Lung (tissue), 11 donors: ENCODE measurements at regions not wholly inside any gene's neighbourhood (a gene's known extent, or its start where the extent isn't known, plus 50 kb on each side); places are given as distances from the start of the nearest gene placed in this dataset.

ENCODE experiments used
- ATAC-seq: fragments of 200-7000 bp; cut with Tn5 transposase; one replicate; pipeline ENCODE4 v1.9.1; 2020; ENCODE audit warnings: moderate number of reproducible peaks; ENCODE audit not compliant: insufficient read depth, low FRiP score
- DNase-seq, 3 donors: peaks; one replicate each; pipeline ENCODE4 v3.0.0-alpha.2; 2013 to 2017
- H3K27ac ChIP-seq, 2 donors: one replicate each; pipeline ENCODE4 v1.5.1; 2013; ENCODE audit warnings: mild to moderate bottlenecking in 2 of 2, moderate library complexity in 2 of 2, control low read depth in 1 of 2, inconsistent platforms in 1 of 2, low read depth in 1 of 2, low read length in 1 of 2
- H3K27me3 ChIP-seq, 3 donors: one replicate each; pipeline ENCODE4 v1.5.1; 2013; ENCODE audit warnings: low read length in 2 of 3; ENCODE audit not compliant: control insufficient read depth in 3 of 3, insufficient read depth in 3 of 3
- H3K36me3 ChIP-seq, 4 donors: one replicate each; pipeline ENCODE4 v1.5.1; 2013; ENCODE audit warnings: low read length in 4 of 4, mild to moderate bottlenecking in 1 of 4, moderate library complexity in 1 of 4; ENCODE audit not compliant: control insufficient read depth in 4 of 4, insufficient read depth in 4 of 4
- H3K4me1 ChIP-seq, 5 donors: one replicate each; pipeline ENCODE4 v1.5.1; 2013; ENCODE audit warnings: low read length in 5 of 5, mild to moderate bottlenecking in 2 of 5, moderate library complexity in 1 of 5; ENCODE audit not compliant: control insufficient read depth in 5 of 5, insufficient read depth in 5 of 5
- H3K4me3 ChIP-seq: one replicate; pipeline ENCODE4 v1.5.1; 2013; ENCODE audit warnings: mild to moderate bottlenecking, control low read depth, moderate library complexity
- H3K9ac ChIP-seq, 2 donors: one replicate each; pipeline ENCODE4 v1.5.1; 2013; ENCODE audit warnings: low read length in 2 of 2, control low read depth in 1 of 2; ENCODE audit not compliant: insufficient read depth in 1 of 2
- H3K9me3 ChIP-seq, 4 donors: one replicate each; pipeline ENCODE4 v1.5.1; 2013; ENCODE audit warnings: low read length in 3 of 4, mild to moderate bottlenecking in 1 of 4, moderate library complexity in 1 of 4; ENCODE audit not compliant: control insufficient read depth in 4 of 4, insufficient read depth in 3 of 4
- WGBS, 2 donors: extraction: QIAGEN DNeasy Blood & Tissue Kit; methylation state at CpG; one replicate each; pipeline ENCODE4 v1.1.7; 2013; 5-methylcytosine and 5-hydroxymethylcytosine counted together
- TF ChIP-seq, protein P1 (sequence below): IDR thresholded peaks from 2 replicates; pipeline ENCODE4 v1.5.1; 2012; ENCODE audit warnings: mild to moderate bottlenecking; ENCODE audit errors: control extremely low read depth, extremely low read depth
- donor health status: control.
- donor health status: control.
- donor health status: Bipolar disorder and iron deficiency.
- donor health status: healthy.
- donor health status: DM: yes; HTN: yes; CAD: no.

DNA sequence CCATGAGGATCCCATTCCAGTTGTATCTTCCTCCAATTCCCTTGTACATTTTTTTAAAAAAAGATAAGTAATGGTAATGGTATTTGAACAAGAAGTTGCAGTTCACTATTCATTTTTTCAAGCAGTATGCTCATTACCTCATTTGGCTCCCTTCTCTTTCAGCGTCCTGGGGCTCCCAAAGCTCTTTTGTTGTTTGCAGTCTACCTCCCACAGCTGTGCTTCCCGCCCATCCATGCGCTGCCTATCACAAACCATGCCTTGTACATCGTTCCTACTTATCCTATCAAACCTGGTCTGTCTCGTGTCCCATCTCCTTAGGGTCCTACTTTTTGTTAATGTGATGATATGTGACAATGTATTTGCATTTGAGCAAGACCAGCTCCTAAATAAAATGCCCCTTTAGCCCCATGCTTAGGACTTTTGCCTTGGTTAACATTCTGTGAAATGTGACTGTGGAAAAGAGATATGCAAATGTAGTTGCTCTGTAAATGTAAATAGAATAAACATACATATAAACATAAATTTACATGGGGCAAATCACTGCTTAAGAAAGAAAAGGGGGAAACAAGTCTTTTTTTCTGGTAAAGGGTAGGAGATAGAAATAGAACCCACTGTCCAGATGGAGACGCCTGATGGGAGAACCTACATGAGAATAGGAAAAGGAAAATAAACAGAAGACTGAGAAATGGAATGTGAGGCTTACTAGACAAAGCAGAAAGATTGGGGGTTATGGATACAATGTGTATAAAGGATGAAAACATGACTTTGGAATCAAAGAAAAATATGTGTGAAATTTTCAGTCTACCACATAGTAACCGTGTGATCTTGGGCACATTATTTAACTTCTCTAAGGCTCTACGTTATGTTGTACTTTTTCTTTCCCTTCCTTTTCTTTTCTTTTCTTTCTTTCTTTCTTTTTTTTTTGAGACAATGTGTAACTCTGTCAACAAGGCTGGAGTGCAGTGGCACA lies 59.8 kb upstream of the PLXNA2 start:
- 79 to 82% methylated on average over 8 of the region's 8 CpGs for WGBS, 2 donors
- DNase-seq (no peak), ATAC-seq (no peak)
- Histone ChIP-seq H3K9me3 (no peaks in the 10 kb centered on the region), H3K4me3 (no peak overlapping the region), H3K27me3 (no peaks in the 10 kb centered on the region), H3K27ac (no peak overlapping the region), H3K9ac (no peak overlapping the region), H3K4me1 (peaks cover 0 to 16% (median 8%) of the 10 kb centered on the region in 5 donors), H3K36me3 (no peaks in the 10 kb centered on the region)
- TF ChIP-seq, protein P1, sequence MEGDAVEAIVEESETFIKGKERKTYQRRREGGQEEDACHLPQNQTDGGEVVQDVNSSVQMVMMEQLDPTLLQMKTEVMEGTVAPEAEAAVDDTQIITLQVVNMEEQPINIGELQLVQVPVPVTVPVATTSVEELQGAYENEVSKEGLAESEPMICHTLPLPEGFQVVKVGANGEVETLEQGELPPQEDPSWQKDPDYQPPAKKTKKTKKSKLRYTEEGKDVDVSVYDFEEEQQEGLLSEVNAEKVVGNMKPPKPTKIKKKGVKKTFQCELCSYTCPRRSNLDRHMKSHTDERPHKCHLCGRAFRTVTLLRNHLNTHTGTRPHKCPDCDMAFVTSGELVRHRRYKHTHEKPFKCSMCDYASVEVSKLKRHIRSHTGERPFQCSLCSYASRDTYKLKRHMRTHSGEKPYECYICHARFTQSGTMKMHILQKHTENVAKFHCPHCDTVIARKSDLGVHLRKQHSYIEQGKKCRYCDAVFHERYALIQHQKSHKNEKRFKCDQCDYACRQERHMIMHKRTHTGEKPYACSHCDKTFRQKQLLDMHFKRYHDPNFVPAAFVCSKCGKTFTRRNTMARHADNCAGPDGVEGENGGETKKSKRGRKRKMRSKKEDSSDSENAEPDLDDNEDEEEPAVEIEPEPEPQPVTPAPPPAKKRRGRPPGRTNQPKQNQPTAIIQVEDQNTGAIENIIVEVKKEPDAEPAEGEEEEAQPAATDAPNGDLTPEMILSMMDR, result no peak

DNA sequence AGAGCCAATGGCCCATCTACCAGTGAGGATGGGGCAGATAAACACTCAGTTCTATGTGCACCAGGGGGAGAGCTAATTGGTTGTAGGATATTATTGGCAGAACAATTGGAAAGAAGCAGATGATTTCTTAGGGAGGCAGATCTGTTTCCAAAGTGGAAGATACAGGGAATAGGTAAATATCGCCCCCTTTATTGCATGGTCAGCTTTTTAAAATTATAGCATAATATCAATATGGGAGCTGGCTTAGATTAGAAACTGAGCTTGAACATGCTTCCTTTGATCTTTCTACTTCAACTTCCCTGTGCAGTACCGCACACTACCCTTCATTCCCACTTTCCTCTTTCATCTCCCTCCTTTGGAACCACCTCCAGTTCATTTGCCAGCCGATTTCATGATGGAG lies 64.0 kb upstream of the PLXNA2 start:
- Histone ChIP-seq H3K4me3 (no peak overlapping the region), H3K36me3 (no peaks in the 10 kb centered on the region), H3K9me3 (no peaks in the 10 kb centered on the region), H3K4me1 (peaks cover 0 to 6% (median 0%) of the 10 kb centered on the region in 5 donors), H3K27ac (no peak overlapping the region), H3K27me3 (no peaks in the 10 kb centered on the region), H3K9ac (no peak overlapping the region)
- WGBS, 2 donors, result 86 to 96% methylated on average over 3 of the region's 3 CpGs
- DNase-seq (no peak), ATAC-seq (no peak)
- TF ChIP-seq, protein P1, result no peak

DNA sequence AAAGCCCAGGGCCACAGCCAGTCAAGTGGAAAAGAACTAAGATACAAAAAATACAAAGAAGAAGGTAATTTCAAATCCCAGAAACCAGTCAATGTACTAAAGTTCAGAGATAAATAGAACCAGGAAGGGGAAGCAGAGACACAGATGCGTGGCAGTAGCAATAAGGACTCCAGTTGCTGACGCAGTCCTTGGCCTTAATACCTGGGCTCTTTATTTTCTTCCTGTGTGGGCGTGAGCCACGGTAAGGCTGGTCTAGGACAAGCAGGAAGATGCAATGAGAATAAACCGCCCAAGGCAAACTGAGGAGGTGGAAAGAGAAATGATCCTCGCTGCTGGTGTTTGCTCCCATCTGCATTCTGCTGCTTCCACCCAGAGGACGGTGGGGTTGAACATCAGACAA lies 65.6 kb upstream of the PLXNA2 start:
- peaks cover 0 to 16% (median 0%) of the 10 kb centered on the region in 5 donors for H3K4me1 ChIP-seq
- no peak overlapping the region for H3K9ac ChIP-seq
- WGBS, 2 donors, result 81 to 83% methylated on average over 7 of the region's 7 CpGs
- H3K4me3 ChIP-seq, result no peak overlapping the region
- DNase-seq (no peak), ATAC-seq (no peak)
- no peaks in the 10 kb centered on the region for H3K36me3 ChIP-seq
- no peaks in the 10 kb centered on the region for H3K27me3 ChIP-seq
- TF ChIP-seq, protein P1, result no peak
- no peak overlapping the region for H3K27ac ChIP-seq
- no peaks in the 10 kb centered on the region for H3K9me3 ChIP-seq
